SU-DHL-6 (cell line): ENCODE measurements at regions not wholly inside any gene's neighbourhood (a gene's known extent, or its start where the extent isn't known, plus 50 kb on each side); places are given as distances from the start of the nearest gene placed in this dataset.

Experiments
- H2AFZ ChIP-seq: fragments of 200-600 bp; sonication (generic); 2 replicates; pipeline ENCODE4 v1.6.1; 2014; ENCODE audit warnings: low read depth, mild to moderate bottlenecking, moderate library complexity, mixed read lengths, antibody characterized with exemption, low read length; ENCODE audit not compliant: severe bottlenecking
- H3F3A ChIP-seq: fragments of 200-600 bp; shearing (Covaris generic); 2 replicates; pipeline ENCODE4 v1.6.0; 2016; ENCODE audit warnings: antibody characterized with exemption, mild to moderate bottlenecking; ENCODE audit not compliant: insufficient read depth
- H3K27ac ChIP-seq: fragments of 200-600 bp; sonication (generic); 2 replicates; pipeline ENCODE4 v1.5.1; 2016; ENCODE audit warnings: low read depth, mild to moderate bottlenecking, low read length, moderate library complexity, mixed read lengths
- H3K27me3 ChIP-seq: fragments of 200-600 bp; sonication (generic), shearing (Covaris generic); 2 replicates; pipeline ENCODE4 v1.6.0; 2014; ENCODE audit warnings: mild to moderate bottlenecking, low read length
- H3K36me3 ChIP-seq: fragments of 200-600 bp; sonication (generic); 2 replicates; pipeline ENCODE4 v1.6.1; 2014; ENCODE audit warnings: mild to moderate bottlenecking, low read length, mixed read lengths
- H3K4me2 ChIP-seq: fragments of 300-600, 200-600 bp; shearing (Covaris generic), sonication (generic); 2 replicates; pipeline ENCODE4 v1.6.0; 2014; ENCODE audit warnings: low read length, low read depth, mild to moderate bottlenecking; ENCODE audit not compliant: poor library complexity, severe bottlenecking
- H3K4me3 ChIP-seq: fragments of 200-600 bp; sonication (generic); 2 replicates; pipeline ENCODE4 v1.5.1; 2014; ENCODE audit warnings: antibody characterized with exemption, low read length, mild to moderate bottlenecking, mixed read lengths; ENCODE audit not compliant: insufficient read depth, poor library complexity, severe bottlenecking
- H3K79me2 ChIP-seq: fragments of 200-600 bp; sonication (generic); 2 replicates; pipeline ENCODE4 v1.6.1; 2014; ENCODE audit warnings: mild to moderate bottlenecking, low read length, moderate library complexity; ENCODE audit not compliant: insufficient read depth
- H3K9ac ChIP-seq: fragments of 200-600 bp; sonication (generic); 2 replicates; pipeline ENCODE4 v1.7.0; 2014; ENCODE audit warnings: mild to moderate bottlenecking, low read length
- H3K9me2 ChIP-seq: fragments of 200-600 bp; sonication (generic); replicated peaks from 2 replicates; pipeline ENCODE4 v1.6.1; 2014; ENCODE audit warnings: low read length; ENCODE audit not compliant: insufficient read depth
- H3K9me3 ChIP-seq: fragments of 200-600 bp; sonication (generic); 2 replicates; pipeline ENCODE4 v1.6.1; 2014; ENCODE audit warnings: low read length, mixed read lengths; ENCODE audit not compliant: insufficient read depth
- H4K20me1 ChIP-seq: fragments of 200-600 bp; sonication (generic); 2 replicates; pipeline ENCODE4 v1.6.1; 2014; ENCODE audit warnings: low read depth, mild to moderate bottlenecking, antibody characterized with exemption, low read length, moderate library complexity, mixed read lengths
- CTCF ChIP-seq: fragments of 200-600 bp; sonication (generic); IDR thresholded peaks from one replicate; pipeline ENCODE4 v1.5.1; 2017; ENCODE audit warnings: antibody characterized with exemption, mild to moderate bottlenecking, low read length, moderate library complexity; ENCODE audit not compliant: insufficient read depth, poor library complexity, severe bottlenecking
- EZH2phosphoT487 ChIP-seq: fragments of 200-600 bp; sonication (generic), shearing (Covaris generic); conservative IDR thresholded peaks from 2 replicates; pipeline ENCODE4 v1.6.1; 2018; ENCODE audit warnings: mild to moderate bottlenecking, antibody characterized with exemption, low read length, moderate library complexity, mixed read lengths

GRCh38 chr21:14787312-14787711, 241.2 kb upstream of the SAMSN1 start:
- Histone ChIP-seq H3K9ac (no peak overlapping the region), H3F3A (no peaks in the 10 kb centered on the region), H3K27ac (no peak overlapping the region), H3K27me3 (no peaks in the 10 kb centered on the region), H4K20me1 (no peaks in the 10 kb centered on the region), H3K4me3 (no peak overlapping the region), H3K9me3 (no peaks in the 10 kb centered on the region), H2AFZ (no peak overlapping the region), H3K9me2 (no peaks in the 10 kb centered on the region), H3K36me3 (no peaks in the 10 kb centered on the region), H3K4me2 (no peak overlapping the region), H3K79me2 (no peaks in the 10 kb centered on the region)
- TF ChIP-seq CTCF (no peak), EZH2phosphoT487 (no peak)

GRCh38 chr21:14785679-14786078, 239.6 kb upstream of the SAMSN1 start:
- Histone ChIP-seq H3K9me3 (no peaks in the 10 kb centered on the region), H3K36me3 (no peaks in the 10 kb centered on the region), H2AFZ (no peak overlapping the region), H4K20me1 (no peaks in the 10 kb centered on the region), H3F3A (no peaks in the 10 kb centered on the region), H3K79me2 (no peaks in the 10 kb centered on the region), H3K9ac (no peak overlapping the region), H3K27ac (no peak overlapping the region), H3K27me3 (no peaks in the 10 kb centered on the region), H3K4me2 (no peak overlapping the region), H3K4me3 (no peak overlapping the region), H3K9me2 (no peaks in the 10 kb centered on the region)
- TF ChIP-seq CTCF = no peak
- TF ChIP-seq EZH2phosphoT487 = no peak

- Histone ChIP-seq H4K20me1 (no peaks in the 10 kb centered on the region), H3K9me3 (no peaks in the 10 kb centered on the region), H3K36me3 (no peaks in the 10 kb centered on the region), H2AFZ (no peak overlapping the region), H3K27ac (no peak overlapping the region), H3K9me2 (no peaks in the 10 kb centered on the region), H3K4me2 (no peak overlapping the region), H3K79me2 (no peaks in the 10 kb centered on the region), H3K9ac (no peak overlapping the region), H3F3A (no peaks in the 10 kb centered on the region), H3K27me3 (no peaks in the 10 kb centered on the region), H3K4me3 (no peak overlapping the region)
- TF ChIP-seq CTCF = peak; percentile 57
- no peak for TF ChIP-seq EZH2phosphoT487
Observed at GRCh38 chr21:14773777-14774345, 227.7 kb upstream of the SAMSN1 start.

- no peaks in the 10 kb centered on the region for H3K9me3 ChIP-seq
- H3K4me3 ChIP-seq = no peak overlapping the region
- no peaks in the 10 kb centered on the region for H3F3A ChIP-seq
- TF ChIP-seq CTCF (no peak), EZH2phosphoT487 (no peak)
- H4K20me1 ChIP-seq = no peaks in the 10 kb centered on the region
- no peaks in the 10 kb centered on the region for H3K9me2 ChIP-seq
- H3K27ac ChIP-seq = no peak overlapping the region
- H3K4me2 ChIP-seq = no peak overlapping the region
- H2AFZ ChIP-seq = no peak overlapping the region
- no peak overlapping the region for H3K9ac ChIP-seq
- H3K79me2 ChIP-seq = no peaks in the 10 kb centered on the region
- H3K36me3 ChIP-seq = no peaks in the 10 kb centered on the region
- H3K27me3 ChIP-seq = no peaks in the 10 kb centered on the region
Observed at GRCh38 chr21:14771593-14771992, 225.5 kb upstream of the SAMSN1 start.
